Small intestine (tissue), 7 donors: ENCODE measurements at regions not wholly inside any gene's neighbourhood (a gene's known extent, or its start where the extent isn't known, plus 50 kb on each side); places are given as distances from the start of the nearest gene placed in this dataset.
A peak's percentile ranks its signal among the peaks of the same experiment; 100 is the strongest.

Experiments used
- DNase-seq, 2 donors: peaks; one replicate each; pipeline versions ENCODE4 v3.0.0 to v3.0.0-alpha.2; 2013
- FAIRE-seq: peaks from 2 replicates; lab custom pipeline; 2012; peaks lifted over from hg19 to GRCh38; lab: Jason Lieb, UNC
- H3K27ac ChIP-seq, 3 donors: one replicate each; pipeline ENCODE4 v1.5.1; 2013; ENCODE audit warnings: low read length in 2 of 3, mild to moderate bottlenecking in 2 of 3, control low read depth in 1 of 3, inconsistent platforms in 1 of 3, low read depth in 1 of 3, moderate library complexity in 1 of 3
- H3K27me3 ChIP-seq, 3 donors: one replicate each; pipeline ENCODE4 v1.6.1; 2013; ENCODE audit warnings: low read length in 3 of 3, inconsistent platforms in 1 of 3; ENCODE audit not compliant: control insufficient read depth in 3 of 3, insufficient read depth in 3 of 3
- H3K36me3 ChIP-seq, 3 donors: one replicate each; pipeline ENCODE4 v1.6.1; 2013; ENCODE audit warnings: low read length in 3 of 3, inconsistent platforms in 1 of 3, low read depth in 1 of 3, mild to moderate bottlenecking in 1 of 3, moderate library complexity in 1 of 3; ENCODE audit not compliant: control insufficient read depth in 3 of 3, insufficient read depth in 2 of 3
- H3K4me1 ChIP-seq, 3 donors: one replicate each; pipeline ENCODE4 v1.6.1; 2013; ENCODE audit warnings: low read length in 2 of 3, inconsistent platforms in 1 of 3, low read depth in 1 of 3, mild to moderate bottlenecking in 1 of 3, moderate library complexity in 1 of 3; ENCODE audit not compliant: control insufficient read depth in 3 of 3, insufficient read depth in 2 of 3
- H3K4me3 ChIP-seq, 3 donors: one replicate each; pipeline ENCODE4 v1.5.1; 2013; ENCODE audit warnings: low read length in 3 of 3, control low read depth in 1 of 3, inconsistent platforms in 1 of 3, low read depth in 1 of 3, mild to moderate bottlenecking in 1 of 3, moderate library complexity in 1 of 3
- H3K9me3 ChIP-seq, 2 donors: one replicate each; pipeline ENCODE4 v1.6.1; 2013; ENCODE audit warnings: low read depth in 1 of 2, low read length in 1 of 2; ENCODE audit not compliant: control insufficient read depth in 2 of 2, insufficient read depth in 1 of 2
- WGBS, 3 donors: extraction: QIAGEN DNeasy Blood & Tissue Kit; methylation state at CpG; one replicate each; pipeline ENCODE4 v1.1.7; 2013; 5-methylcytosine and 5-hydroxymethylcytosine counted together
- donor health status: healthy with polysubstance abuse.
- donor health status: control.
- donor health status: control.
- donor health status: Bipolar disorder and iron deficiency.
- donor health status: healthy.

GRCh38 chr14:100473249-100473648, 114.0 kb downstream of the BEGAIN start:
- 81 to 87% (median 87%) methylated on average over 3 of the region's 3 CpGs for WGBS, 3 donors
- FAIRE-seq, result no peak

GRCh38 chr14:100474196-100474595, 113.0 kb downstream of the BEGAIN start:
- DNase-seq (no peak), FAIRE-seq (no peak)
- peaks cover 0 to 11% (median 2%) of the 10 kb centered on the region in 3 donors for H3K4me1 ChIP-seq
- peaks cover 0 to 27% (median 0%) of the 10 kb centered on the region in 3 donors for H3K36me3 ChIP-seq
- 90 to 95% (median 90%) methylated on average over 8 of the region's 8 CpGs for WGBS, 3 donors
- H3K27ac ChIP-seq, result no peak overlapping the region
- H3K4me3 ChIP-seq, result no peak overlapping the region
- no peaks in the 10 kb centered on the region for H3K9me3 ChIP-seq
- H3K27me3 ChIP-seq, result no peaks in the 10 kb centered on the region

More at GRCh38 chr14:100473249-100473648, 114.0 kb downstream of the BEGAIN start:
- Histone ChIP-seq H3K27ac (no peak overlapping the region), H3K4me3 (no peak overlapping the region), H3K4me1 (peaks cover 0 to 11% (median 2%) of the 10 kb centered on the region in 3 donors), H3K9me3 (no peaks in the 10 kb centered on the region), H3K36me3 (peaks cover 0 to 34% (median 0%) of the 10 kb centered on the region in 3 donors), H3K27me3 (no peaks in the 10 kb centered on the region)
- no peak for DNase-seq

GRCh38 chr14:100475268-100475667, 111.9 kb downstream of the BEGAIN start:
- Histone ChIP-seq H3K27ac (no peak overlapping the region), H3K36me3 (peaks cover 0 to 23% (median 0%) of the 10 kb centered on the region in 3 donors), H3K4me1 (peaks cover 0 to 11% (median 2%) of the 10 kb centered on the region in 3 donors), H3K9me3 (no peaks in the 10 kb centered on the region), H3K27me3 (no peaks in the 10 kb centered on the region), H3K4me3 (no peak overlapping the region)
- FAIRE-seq (no peak), DNase-seq (no peak)
- 95 to 97% (median 97%) methylated on average over 7 of the region's 7 CpGs for WGBS, 3 donors

- no peaks in the 10 kb centered on the region for H3K9me3 ChIP-seq
- DNase-seq (peak; percentile 76 to 90), FAIRE-seq (no peak)
- peak overlapping the region; percentile 25 to 74 (median 56) for H3K27ac ChIP-seq
- no peaks in the 10 kb centered on the region for H3K27me3 ChIP-seq
- no peak overlapping the region for H3K4me3 ChIP-seq
- H3K36me3 ChIP-seq, result peaks cover 0 to 15% (median 0%) of the 10 kb centered on the region in 3 donors
- H3K4me1 ChIP-seq, result peaks cover 0 to 11% (median 2%) of the 10 kb centered on the region in 3 donors
- 29 to 70% (median 45%) methylated on average over 14 of the region's 14 CpGs for WGBS, 3 donors
Observed at GRCh38 chr14:100476012-100476822, 111.0 kb downstream of the BEGAIN start.

- WGBS, 3 donors, result 87 to 95% (median 91%) methylated on average over 4 of the region's 4 CpGs
- Histone ChIP-seq H3K36me3 (peaks cover 0 to 19% (median 0%) of the 10 kb centered on the region in 3 donors), H3K27ac (no peak overlapping the region), H3K4me1 (no peaks in the 10 kb centered on the region), H3K4me3 (no peak overlapping the region), H3K9me3 (no peaks in the 10 kb centered on the region), H3K27me3 (no peaks in the 10 kb centered on the region)
- FAIRE-seq (no peak), DNase-seq (no peak)
Observed at GRCh38 chr14:100484531-100485267, 102.5 kb downstream of the BEGAIN start.

- Histone ChIP-seq H3K4me1 (no peaks in the 10 kb centered on the region), H3K4me3 (no peak overlapping the region), H3K27ac (no peak overlapping the region), H3K27me3 (no peaks in the 10 kb centered on the region), H3K9me3 (no peaks in the 10 kb centered on the region), H3K36me3 (peaks cover 0 to 19% (median 0%) of the 10 kb centered on the region in 3 donors)
- FAIRE-seq (no peak), DNase-seq (peak; percentile 20 to 84)
- 51 to 72% (median 63%) methylated on average over 21 of the region's 21 CpGs for WGBS, 3 donors
Observed at GRCh38 chr14:100486025-100486828, 101.0 kb downstream of the BEGAIN start.
